D721Med (cell line): ENCODE measurements at regions not wholly inside any gene's neighbourhood (a gene's known extent, or its start where the extent isn't known, plus 50 kb on each side); places are given as distances from the start of the nearest gene placed in this dataset.

Experiments used
- DNase-seq: peaks from one replicate; pipeline ENCODE4 v3.0.0; 2011; ENCODE audit warnings: low spot score; ENCODE audit not compliant: insufficient read length
- FAIRE-seq: peaks from 2 replicates; lab custom pipeline; 2011; peaks lifted over from hg19 to GRCh38; lab: Jason Lieb, UNC
- CTCF ChIP-seq: IDR thresholded peaks from 2 replicates; pipeline ENCODE4 v1.5.1; 2012; ENCODE audit warnings: mild to moderate bottlenecking, control low read depth; ENCODE audit not compliant: insufficient read depth; ENCODE audit errors: missing control alignments

- TF ChIP-seq CTCF, result no peak
- DNase-seq (no peak), FAIRE-seq (no peak)
These were observed 398.6 kb downstream of the GPAM start for GRCh38 chr10:111784946-111785465.

- DNase-seq (no peak), FAIRE-seq (no peak)
- no peak for TF ChIP-seq CTCF
These were observed 397.6 kb downstream of the GPAM start for GRCh38 chr10:111785921-111786320.

GRCh38 chr10:111789821-111790220 lies 393.7 kb downstream of the GPAM start:
- no peak for TF ChIP-seq CTCF
- no peak for DNase-seq
- FAIRE-seq, result no peak

- DNase-seq (no peak), FAIRE-seq (no peak)
- TF ChIP-seq CTCF, result no peak
These were observed 381.7 kb downstream of the GPAM start for GRCh38 chr10:111801841-111802240.

- DNase-seq, result no peak
- TF ChIP-seq CTCF, result no peak
- no peak for FAIRE-seq
These were observed 378.8 kb downstream of the GPAM start for GRCh38 chr10:111804781-111805180.

- no peak for FAIRE-seq
- DNase-seq, result no peak
- TF ChIP-seq CTCF, result no peak
These were observed 372.0 kb downstream of the GPAM start for GRCh38 chr10:111811517-111811916.

GRCh38 chr10:111820471-111820870 lies 363.1 kb downstream of the GPAM start:
- no peak for DNase-seq
- no peak for TF ChIP-seq CTCF
- FAIRE-seq, result no peak
